WTC11 (cell line): ENCODE measurements at regions not wholly inside any gene's neighbourhood (a gene's known extent, or its start where the extent isn't known, plus 50 kb on each side); places are given as distances from the start of the nearest gene placed in this dataset.

ENCODE experiments used
- CBFB ChIP-seq: sonication (generic); formaldehyde crosslinking; IDR thresholded peaks from 2 replicates; pipeline ENCODE4 v1.8.1; 2022; ENCODE audit warnings: mild to moderate bottlenecking, low read depth, missing genetic modification reagents
- MXD4 ChIP-seq: fragments of 250-450 bp; sonication (Bioruptor Pico); IDR thresholded peaks from 2 replicates; pipeline ENCODE4 v1.8.0; 2021; ENCODE audit warnings: mild to moderate bottlenecking, moderate library complexity, borderline replicate concordance
- TEAD4 ChIP-seq: sonication (generic); formaldehyde crosslinking; IDR thresholded peaks from 2 replicates; pipeline ENCODE4 v1.8.0; 2022; ENCODE audit warnings: mild to moderate bottlenecking, missing genetic modification reagents
- TF ChIP-seq, protein P1 (sequence below): fragments of 200-600 bp; IDR thresholded peaks from 2 replicates; pipeline ENCODE4 v1.8.0; 2022; ENCODE audit warnings: antibody characterized with exemption
- TF ChIP-seq, protein P2 (sequence below): fragments of 250-450 bp; sonication (Bioruptor Pico); IDR thresholded peaks from 2 replicates; pipeline ENCODE4 v1.9.0; 2021; ENCODE audit warnings: mild to moderate bottlenecking
- TF ChIP-seq, protein P3 (sequence below): sonication (generic); formaldehyde crosslinking; IDR thresholded peaks from 2 replicates; pipeline ENCODE4 v1.8.0; 2022; ENCODE audit warnings: mild to moderate bottlenecking, missing genetic modification reagents
- TF ChIP-seq, protein P4 (sequence below): sonication (generic); formaldehyde crosslinking; IDR thresholded peaks from 2 replicates; pipeline ENCODE4 v1.8.0; 2022; ENCODE audit warnings: mild to moderate bottlenecking, missing genetic modification reagents

DNA sequence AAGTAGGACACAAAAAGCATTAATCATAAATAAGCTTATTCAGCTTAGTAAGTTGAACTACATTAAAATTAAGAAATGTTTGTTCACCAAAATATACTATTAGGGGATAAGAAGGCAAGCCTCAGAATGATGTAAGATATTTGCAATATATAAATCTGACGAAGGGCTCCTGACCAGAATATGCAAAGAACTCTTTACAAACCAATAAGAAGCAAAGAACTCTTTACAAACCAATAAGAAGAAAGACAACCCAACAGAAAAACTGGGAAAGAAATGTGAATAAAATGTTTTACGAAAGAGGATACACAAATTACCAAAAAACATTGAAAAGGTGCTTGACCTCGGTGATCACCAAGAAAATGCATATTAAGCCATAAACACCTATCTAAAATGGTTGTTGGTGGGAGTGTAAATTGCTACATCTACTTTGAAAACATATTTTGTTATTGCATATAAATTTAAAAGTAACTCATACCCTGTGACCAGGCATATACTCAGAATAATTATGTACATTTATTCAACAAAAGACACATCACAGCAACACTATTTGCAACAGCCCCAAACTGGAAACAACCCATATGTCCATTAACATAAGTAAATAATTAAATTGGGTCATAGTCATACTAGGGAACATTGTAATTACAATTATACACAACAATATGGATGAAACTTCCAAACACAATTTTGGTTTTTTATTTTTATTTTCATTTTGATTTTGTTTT is 83.3 kb upstream of the CTBP2 start:
- TF ChIP-seq, protein P1, sequence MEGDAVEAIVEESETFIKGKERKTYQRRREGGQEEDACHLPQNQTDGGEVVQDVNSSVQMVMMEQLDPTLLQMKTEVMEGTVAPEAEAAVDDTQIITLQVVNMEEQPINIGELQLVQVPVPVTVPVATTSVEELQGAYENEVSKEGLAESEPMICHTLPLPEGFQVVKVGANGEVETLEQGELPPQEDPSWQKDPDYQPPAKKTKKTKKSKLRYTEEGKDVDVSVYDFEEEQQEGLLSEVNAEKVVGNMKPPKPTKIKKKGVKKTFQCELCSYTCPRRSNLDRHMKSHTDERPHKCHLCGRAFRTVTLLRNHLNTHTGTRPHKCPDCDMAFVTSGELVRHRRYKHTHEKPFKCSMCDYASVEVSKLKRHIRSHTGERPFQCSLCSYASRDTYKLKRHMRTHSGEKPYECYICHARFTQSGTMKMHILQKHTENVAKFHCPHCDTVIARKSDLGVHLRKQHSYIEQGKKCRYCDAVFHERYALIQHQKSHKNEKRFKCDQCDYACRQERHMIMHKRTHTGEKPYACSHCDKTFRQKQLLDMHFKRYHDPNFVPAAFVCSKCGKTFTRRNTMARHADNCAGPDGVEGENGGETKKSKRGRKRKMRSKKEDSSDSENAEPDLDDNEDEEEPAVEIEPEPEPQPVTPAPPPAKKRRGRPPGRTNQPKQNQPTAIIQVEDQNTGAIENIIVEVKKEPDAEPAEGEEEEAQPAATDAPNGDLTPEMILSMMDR: no peak
- TF ChIP-seq, protein P2, sequence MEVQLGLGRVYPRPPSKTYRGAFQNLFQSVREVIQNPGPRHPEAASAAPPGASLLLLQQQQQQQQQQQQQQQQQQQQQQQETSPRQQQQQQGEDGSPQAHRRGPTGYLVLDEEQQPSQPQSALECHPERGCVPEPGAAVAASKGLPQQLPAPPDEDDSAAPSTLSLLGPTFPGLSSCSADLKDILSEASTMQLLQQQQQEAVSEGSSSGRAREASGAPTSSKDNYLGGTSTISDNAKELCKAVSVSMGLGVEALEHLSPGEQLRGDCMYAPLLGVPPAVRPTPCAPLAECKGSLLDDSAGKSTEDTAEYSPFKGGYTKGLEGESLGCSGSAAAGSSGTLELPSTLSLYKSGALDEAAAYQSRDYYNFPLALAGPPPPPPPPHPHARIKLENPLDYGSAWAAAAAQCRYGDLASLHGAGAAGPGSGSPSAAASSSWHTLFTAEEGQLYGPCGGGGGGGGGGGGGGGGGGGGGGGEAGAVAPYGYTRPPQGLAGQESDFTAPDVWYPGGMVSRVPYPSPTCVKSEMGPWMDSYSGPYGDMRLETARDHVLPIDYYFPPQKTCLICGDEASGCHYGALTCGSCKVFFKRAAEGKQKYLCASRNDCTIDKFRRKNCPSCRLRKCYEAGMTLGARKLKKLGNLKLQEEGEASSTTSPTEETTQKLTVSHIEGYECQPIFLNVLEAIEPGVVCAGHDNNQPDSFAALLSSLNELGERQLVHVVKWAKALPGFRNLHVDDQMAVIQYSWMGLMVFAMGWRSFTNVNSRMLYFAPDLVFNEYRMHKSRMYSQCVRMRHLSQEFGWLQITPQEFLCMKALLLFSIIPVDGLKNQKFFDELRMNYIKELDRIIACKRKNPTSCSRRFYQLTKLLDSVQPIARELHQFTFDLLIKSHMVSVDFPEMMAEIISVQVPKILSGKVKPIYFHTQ: no peak
- TF ChIP-seq TEAD4 (CRISPR knock-in tag) (no peak), CBFB (no peak), MXD4 (CRISPR knock-in tag) (no peak)
- TF ChIP-seq, protein P3, sequence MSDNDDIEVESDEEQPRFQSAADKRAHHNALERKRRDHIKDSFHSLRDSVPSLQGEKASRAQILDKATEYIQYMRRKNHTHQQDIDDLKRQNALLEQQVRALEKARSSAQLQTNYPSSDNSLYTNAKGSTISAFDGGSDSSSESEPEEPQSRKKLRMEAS (CRISPR knock-in tag): no peak
- TF ChIP-seq, protein P4, sequence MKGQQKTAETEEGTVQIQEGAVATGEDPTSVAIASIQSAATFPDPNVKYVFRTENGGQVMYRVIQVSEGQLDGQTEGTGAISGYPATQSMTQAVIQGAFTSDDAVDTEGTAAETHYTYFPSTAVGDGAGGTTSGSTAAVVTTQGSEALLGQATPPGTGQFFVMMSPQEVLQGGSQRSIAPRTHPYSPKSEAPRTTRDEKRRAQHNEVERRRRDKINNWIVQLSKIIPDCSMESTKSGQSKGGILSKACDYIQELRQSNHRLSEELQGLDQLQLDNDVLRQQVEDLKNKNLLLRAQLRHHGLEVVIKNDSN (CRISPR knock-in tag): no peak
